Heart left ventricle (tissue), 16 donors: ENCODE measurements at regions not wholly inside any gene's neighbourhood (a gene's known extent, or its start where the extent isn't known, plus 50 kb on each side); places are given as distances from the start of the nearest gene placed in this dataset.

Experiments
- ATAC-seq, 4 donors: fragments of 200-7000 bp; cut with Tn5 transposase; one replicate each; pipeline ENCODE4 v1.9.1; 2020 to 2022; ENCODE audit warnings: moderate library complexity in 4 of 4, mild to moderate bottlenecking in 3 of 4, moderate number of reproducible peaks in 1 of 4
- DNase-seq, 5 donors: peaks; one replicate each; pipeline ENCODE4 v3.0.0-alpha.2; 2020
- H3K27ac ChIP-seq, 12 donors: fragments of 200-600 bp; sonication (generic) in 4 of 12; one replicate each; pipeline versions ENCODE4 v1.5.0 to v1.8.0; 2016 to 2022; ENCODE audit warnings: mild to moderate bottlenecking in 2 of 12
- H3K27me3 ChIP-seq, 9 donors: fragments of 200-600 bp; sonication (generic) in 2 of 9; one replicate each; pipeline versions ENCODE4 v1.5.1 to v1.8.0; 2016 to 2022; ENCODE audit warnings: mild to moderate bottlenecking in 3 of 9
- H3K36me3 ChIP-seq, 9 donors: fragments of 200-600 bp; sonication (generic) in 2 of 9; one replicate each; pipeline versions ENCODE4 v1.5.0 to v1.8.0; 2018 to 2022; ENCODE audit warnings: mild to moderate bottlenecking in 2 of 9
- H3K4me1 ChIP-seq, 12 donors: fragments of 200-600 bp; sonication (generic) in 4 of 12; one replicate each; pipeline versions ENCODE4 v1.5.0 to v1.8.0; 2016 to 2022; ENCODE audit warnings: mild to moderate bottlenecking in 3 of 12
- H3K4me3 ChIP-seq, 12 donors: fragments of 200-600 bp; sonication (generic) in 4 of 12; one replicate each; pipeline versions ENCODE4 v1.5.0 to v1.8.0; 2017 to 2022; ENCODE audit warnings: mild to moderate bottlenecking in 9 of 12, moderate library complexity in 4 of 12
- H3K9me3 ChIP-seq, 12 donors: fragments of 200-600 bp; sonication (generic) in 4 of 12; one replicate each; pipeline versions ENCODE4 v1.5.0 to v1.8.0; 2016 to 2022; ENCODE audit warnings: mild to moderate bottlenecking in 1 of 12
- POLR2A ChIP-seq, 2 donors: fragments of 450-650 bp; IDR thresholded peaks; one replicate each; pipeline ENCODE4 v1.6.1; 2017; ENCODE audit warnings: antibody characterized with exemption in 2 of 2, mild to moderate bottlenecking in 2 of 2, moderate library complexity in 2 of 2
- WGBS, 4 donors: extraction: QIAGEN DNeasy Blood & Tissue Kit in 2 of 4; methylation state at CpG; one replicate each; pipeline versions ENCODE4 v1.1.5 to v1.1.7; 2013 to 2018; 5-methylcytosine and 5-hydroxymethylcytosine counted together
- intact Hi-C, 10 donors: fragments of 100-400 bp; cut with DNase I; formaldehyde crosslinking; loops; one replicate each; pipeline versions ENCODE4 v1.11.1 to v1.14.2; 2022
- TF ChIP-seq, protein P1 (sequence below), 12 donors: fragments of 200-600 bp; sonication (generic) in 4 of 12; IDR thresholded peaks; one replicate each; pipeline versions ENCODE4 v1.5.0 to v1.8.0; 2018 to 2022; ENCODE audit warnings: antibody characterized with exemption in 12 of 12, mild to moderate bottlenecking in 5 of 12
- donor health status: ischemic (EF 13 %, LVEDD 7.1; RV severe dilation, severe dysfunction).
- donor health status: healthy with polysubstance abuse.
- donor health status: DM: no; HTN: yes; CAD: no.
- donor health status: DM: no; HTN: no; CAD: no.
- donor health status: ischemic (EF 25% LVEDD 6.9; RV normal size, moderate dysfunction).
- donor health status: ischemic (EF 25% LVEDD 5.7; RV mildly dilated, moderate dysfunction).
- donor health status: healthy.
- donor health status: DM: yes; HTN: yes; CAD: no.
- donor health status: ischemic (EF 35%, LVEDD 5.7; RV mildly dilated, moderate dysfunction).
- donor health status: nonischemic (EF 11% LVEDD 7.7; RV severe dilation, severe dysfunction).
- donor health status: DM: yes; HTN: yes; CAD: no.
- donor health status: PGD.
- donor health status: ischemic (EF 29% LVEDD 5.4; RV normal size, mild dysfunction).
- donor health status: nonischemic (EF 23%, LVEDD 6.1; RV moderate dilation, normal function).

DNA sequence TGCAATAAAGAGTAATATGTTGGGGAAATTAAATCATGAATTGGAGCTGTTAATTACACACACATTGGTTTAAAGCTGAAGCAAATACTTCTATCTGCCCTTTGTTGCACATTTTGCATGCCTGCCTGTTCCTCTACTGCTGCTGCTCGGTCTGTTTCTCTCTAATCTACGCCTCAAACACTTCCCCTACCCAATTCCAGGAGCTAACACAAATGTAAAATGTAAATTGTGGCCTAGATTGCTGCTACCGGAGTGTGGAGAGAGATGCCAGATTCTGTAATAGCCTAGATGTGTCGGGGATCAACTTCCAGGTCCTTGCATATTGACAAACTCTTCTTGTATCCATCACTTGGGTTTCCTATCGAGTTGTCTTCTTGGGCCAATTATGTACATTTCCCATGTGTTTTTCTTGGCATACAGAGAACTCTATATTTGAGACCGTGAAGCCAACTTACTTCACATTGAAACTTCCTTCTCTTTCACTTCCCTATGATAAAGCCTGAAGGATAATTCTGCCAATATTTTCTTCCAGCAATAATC is 450.4 kb upstream of the NR2F2 start:
- Histone ChIP-seq H3K27me3 (no peaks in the 10 kb centered on the region), H3K36me3 (no peaks in the 10 kb centered on the region), H3K9me3 (no peaks in the 10 kb centered on the region), H3K4me3 (peak overlapping the region in 2 of 12 donors; percentile 39 to 43), H3K4me1 (peaks cover 0 to 24% (median 2%) of the 10 kb centered on the region in 12 donors), H3K27ac (peak overlapping the region in 10 of 12 donors; percentile 9 to 74 (median 41))
- 65 to 75% (median 70%) methylated on average over 6 of the region's 6 CpGs for WGBS, 4 donors
- DNase-seq (no peak), ATAC-seq (no peak)
- intact Hi-C loops, result no loop called here
- no peak for TF ChIP-seq POLR2A (IDR thresholded peaks at IDR 0.05)
- TF ChIP-seq, protein P1, sequence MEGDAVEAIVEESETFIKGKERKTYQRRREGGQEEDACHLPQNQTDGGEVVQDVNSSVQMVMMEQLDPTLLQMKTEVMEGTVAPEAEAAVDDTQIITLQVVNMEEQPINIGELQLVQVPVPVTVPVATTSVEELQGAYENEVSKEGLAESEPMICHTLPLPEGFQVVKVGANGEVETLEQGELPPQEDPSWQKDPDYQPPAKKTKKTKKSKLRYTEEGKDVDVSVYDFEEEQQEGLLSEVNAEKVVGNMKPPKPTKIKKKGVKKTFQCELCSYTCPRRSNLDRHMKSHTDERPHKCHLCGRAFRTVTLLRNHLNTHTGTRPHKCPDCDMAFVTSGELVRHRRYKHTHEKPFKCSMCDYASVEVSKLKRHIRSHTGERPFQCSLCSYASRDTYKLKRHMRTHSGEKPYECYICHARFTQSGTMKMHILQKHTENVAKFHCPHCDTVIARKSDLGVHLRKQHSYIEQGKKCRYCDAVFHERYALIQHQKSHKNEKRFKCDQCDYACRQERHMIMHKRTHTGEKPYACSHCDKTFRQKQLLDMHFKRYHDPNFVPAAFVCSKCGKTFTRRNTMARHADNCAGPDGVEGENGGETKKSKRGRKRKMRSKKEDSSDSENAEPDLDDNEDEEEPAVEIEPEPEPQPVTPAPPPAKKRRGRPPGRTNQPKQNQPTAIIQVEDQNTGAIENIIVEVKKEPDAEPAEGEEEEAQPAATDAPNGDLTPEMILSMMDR (IDR thresholded peaks at IDR 0.05), result no peak

DNA sequence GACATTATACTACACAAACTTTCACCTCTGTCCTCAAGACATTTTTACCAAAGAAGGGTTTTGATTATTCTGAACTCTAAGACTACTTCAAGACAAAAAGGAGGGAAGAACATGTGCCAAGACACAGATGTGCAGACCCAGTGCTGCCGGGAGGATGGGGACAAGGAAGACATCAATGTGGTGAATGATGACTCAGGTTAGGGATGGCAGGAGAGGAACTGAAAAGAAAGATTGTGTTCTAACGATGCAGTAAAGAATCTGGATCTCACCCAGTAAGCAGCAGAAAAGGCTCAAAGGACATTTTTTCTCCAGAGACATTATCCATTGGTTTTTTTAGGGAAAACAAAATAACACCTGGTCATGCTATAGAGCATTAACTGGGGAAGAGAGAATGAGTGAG is 449.9 kb upstream of the NR2F2 start:
- 69 to 71% (median 70%) methylated on average over 2 of the region's 2 CpGs for whole genome bisulfite sequencing, 4 donors

DNA sequence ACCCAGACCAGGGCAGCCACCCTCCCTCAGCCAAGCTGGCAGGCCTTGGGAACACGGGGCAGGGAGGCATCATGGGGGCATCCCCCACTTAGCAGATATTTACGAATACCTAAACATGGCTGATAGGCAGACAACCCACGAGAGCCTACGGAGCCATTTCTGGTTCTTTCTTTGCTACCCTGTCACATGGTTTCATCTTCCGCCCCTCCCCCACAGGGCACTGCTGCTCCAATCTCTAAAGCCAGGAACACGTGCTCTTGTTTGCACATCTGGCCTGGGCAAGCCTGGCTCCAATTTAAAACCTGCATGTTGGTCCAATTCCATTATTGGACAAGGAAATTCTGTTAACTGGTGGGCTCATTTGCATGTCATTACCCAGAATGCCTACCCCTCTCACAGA is 447.4 kb upstream of the NR2F2 start:
- intact Hi-C loops, result no loop called here
- no peaks in the 10 kb centered on the region for H3K27me3 ChIP-seq
- DNase-seq (no peak), ATAC-seq (no peak)
- H3K4me1 ChIP-seq, result peaks cover 0 to 21% (median 2%) of the 10 kb centered on the region in 12 donors
- no peak overlapping the region for H3K4me3 ChIP-seq
- peak overlapping the region in 3 of 12 donors; percentile 14 to 43 (median 30) for H3K27ac ChIP-seq
- 89 to 91% (median 90%) methylated on average over 6 of the region's 6 CpGs for WGBS, 4 donors
- H3K36me3 ChIP-seq, result no peaks in the 10 kb centered on the region
- H3K9me3 ChIP-seq, result no peaks in the 10 kb centered on the region
- TF ChIP-seq, protein P1 (IDR thresholded peaks at IDR 0.05), result no peak
- no peak for TF ChIP-seq POLR2A (IDR thresholded peaks at IDR 0.05)

More for the DNA sequence above, 449.9 kb upstream of the NR2F2 start:
- DNase-seq (no peak), ATAC-seq (no peak)
- intact Hi-C loops, result no loop called here
- Histone ChIP-seq H3K4me1 (peaks cover 0 to 21% (median 2%) of the 10 kb centered on the region in 12 donors), H3K27ac (peak overlapping the region in 4 of 12 donors; percentile 15 to 74 (median 54)), H3K27me3 (no peaks in the 10 kb centered on the region), H3K4me3 (no peak overlapping the region), H3K36me3 (no peaks in the 10 kb centered on the region), H3K9me3 (no peaks in the 10 kb centered on the region)
- TF ChIP-seq POLR2A (IDR thresholded peaks at IDR 0.05), result no peak
- TF ChIP-seq, protein P1 (IDR thresholded peaks at IDR 0.05), result no peak

DNA sequence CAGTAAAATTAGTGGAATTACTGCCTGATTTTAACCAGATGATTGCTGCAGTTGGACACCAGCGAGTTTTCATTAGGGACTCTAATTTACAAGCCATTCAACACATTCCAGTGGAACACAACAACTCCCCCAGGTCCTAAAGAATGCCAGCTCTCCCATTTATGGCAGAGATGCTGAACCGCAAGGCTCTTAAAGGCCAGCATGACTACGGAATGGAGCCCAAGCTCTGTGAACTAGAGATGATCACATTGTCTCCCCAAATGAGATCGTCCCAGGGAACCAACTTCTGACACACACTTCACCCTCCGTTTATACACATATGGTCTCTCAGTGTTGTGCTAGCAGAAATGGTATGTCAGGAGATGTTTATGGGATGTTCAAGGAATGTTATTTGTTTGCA is 446.2 kb upstream of the NR2F2 start:
- Histone ChIP-seq H3K4me1 (peaks cover 0 to 14% (median 0%) of the 10 kb centered on the region in 12 donors), H3K27ac (no peak overlapping the region), H3K27me3 (no peaks in the 10 kb centered on the region), H3K9me3 (no peaks in the 10 kb centered on the region), H3K4me3 (no peak overlapping the region), H3K36me3 (no peaks in the 10 kb centered on the region)
- WGBS, 4 donors, result 78 to 81% (median 80%) methylated on average over 5 of the region's 5 CpGs
- ATAC-seq (no peak), DNase-seq (no peak)
- no peak for TF ChIP-seq POLR2A (IDR thresholded peaks at IDR 0.05)
- TF ChIP-seq, protein P1 (IDR thresholded peaks at IDR 0.05), result no peak
- intact Hi-C loops, result no loop called here
